ENCODE measurements at regions not wholly inside any gene's neighbourhood (a gene's known extent, or its start where the extent isn't known, plus 50 kb on each side); places are given as distances from the start of the nearest gene placed in this dataset.

DNA sequence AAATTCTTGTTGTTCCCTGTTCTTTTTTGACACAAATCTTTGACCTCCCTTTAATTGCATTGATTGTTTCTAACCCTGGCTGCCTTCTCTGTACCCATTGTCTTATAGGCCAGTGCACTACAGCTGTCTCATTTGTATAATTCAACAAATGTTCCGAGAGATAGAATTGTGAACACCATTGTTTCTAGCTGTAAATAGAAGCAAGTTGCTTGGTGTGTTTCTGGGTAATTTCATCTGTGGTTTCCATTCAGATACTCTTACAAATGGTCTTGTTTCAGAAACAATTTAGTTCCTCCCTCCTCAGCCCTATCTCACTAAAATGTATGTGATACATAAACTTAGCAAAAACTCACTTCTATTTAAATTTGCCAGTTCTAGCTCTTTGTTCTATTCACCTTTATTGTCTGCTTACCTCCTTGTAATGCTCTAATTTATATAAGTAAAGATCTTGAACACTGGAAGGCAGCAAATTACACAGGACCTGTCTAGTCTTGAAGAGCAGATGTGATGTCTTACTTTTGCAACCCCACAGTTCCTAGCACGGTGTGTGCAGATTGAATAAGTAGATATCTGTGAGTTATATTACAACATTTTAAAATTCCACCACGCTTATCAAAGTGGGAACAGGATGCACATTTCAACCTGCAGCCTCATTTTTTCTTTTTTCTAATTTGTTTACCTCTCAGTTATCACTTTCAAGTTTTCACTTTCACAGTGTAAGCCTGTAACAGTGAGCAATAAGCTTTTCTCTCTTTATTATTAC is 515.6 kb upstream of the ZP4 start:
- TF ChIP-seq TCF4 (CRISPR knock-in tag; IDR thresholded peaks at IDR 0.05; ENCODE audit: borderline replicate concordance) (no peak), RARB (CRISPR knock-in tag; IDR thresholded peaks at IDR 0.05) (no peak), ZNF565 (CRISPR knock-in tag; conservative IDR thresholded peaks at IDR 0.05; ENCODE audit: low read depth) (no peak)
- TF ChIP-seq, protein P1, sequence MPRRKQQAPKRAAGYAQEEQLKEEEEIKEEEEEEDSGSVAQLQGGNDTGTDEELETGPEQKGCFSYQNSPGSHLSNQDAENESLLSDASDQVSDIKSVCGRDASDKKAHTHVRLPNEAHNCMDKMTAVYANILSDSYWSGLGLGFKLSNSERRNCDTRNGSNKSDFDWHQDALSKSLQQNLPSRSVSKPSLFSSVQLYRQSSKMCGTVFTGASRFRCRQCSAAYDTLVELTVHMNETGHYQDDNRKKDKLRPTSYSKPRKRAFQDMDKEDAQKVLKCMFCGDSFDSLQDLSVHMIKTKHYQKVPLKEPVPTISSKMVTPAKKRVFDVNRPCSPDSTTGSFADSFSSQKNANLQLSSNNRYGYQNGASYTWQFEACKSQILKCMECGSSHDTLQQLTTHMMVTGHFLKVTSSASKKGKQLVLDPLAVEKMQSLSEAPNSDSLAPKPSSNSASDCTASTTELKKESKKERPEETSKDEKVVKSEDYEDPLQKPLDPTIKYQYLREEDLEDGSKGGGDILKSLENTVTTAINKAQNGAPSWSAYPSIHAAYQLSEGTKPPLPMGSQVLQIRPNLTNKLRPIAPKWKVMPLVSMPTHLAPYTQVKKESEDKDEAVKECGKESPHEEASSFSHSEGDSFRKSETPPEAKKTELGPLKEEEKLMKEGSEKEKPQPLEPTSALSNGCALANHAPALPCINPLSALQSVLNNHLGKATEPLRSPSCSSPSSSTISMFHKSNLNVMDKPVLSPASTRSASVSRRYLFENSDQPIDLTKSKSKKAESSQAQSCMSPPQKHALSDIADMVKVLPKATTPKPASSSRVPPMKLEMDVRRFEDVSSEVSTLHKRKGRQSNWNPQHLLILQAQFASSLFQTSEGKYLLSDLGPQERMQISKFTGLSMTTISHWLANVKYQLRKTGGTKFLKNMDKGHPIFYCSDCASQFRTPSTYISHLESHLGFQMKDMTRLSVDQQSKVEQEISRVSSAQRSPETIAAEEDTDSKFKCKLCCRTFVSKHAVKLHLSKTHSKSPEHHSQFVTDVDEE (CRISPR knock-in tag; IDR thresholded peaks at IDR 0.05): no peak
- TF ChIP-seq, protein P2, sequence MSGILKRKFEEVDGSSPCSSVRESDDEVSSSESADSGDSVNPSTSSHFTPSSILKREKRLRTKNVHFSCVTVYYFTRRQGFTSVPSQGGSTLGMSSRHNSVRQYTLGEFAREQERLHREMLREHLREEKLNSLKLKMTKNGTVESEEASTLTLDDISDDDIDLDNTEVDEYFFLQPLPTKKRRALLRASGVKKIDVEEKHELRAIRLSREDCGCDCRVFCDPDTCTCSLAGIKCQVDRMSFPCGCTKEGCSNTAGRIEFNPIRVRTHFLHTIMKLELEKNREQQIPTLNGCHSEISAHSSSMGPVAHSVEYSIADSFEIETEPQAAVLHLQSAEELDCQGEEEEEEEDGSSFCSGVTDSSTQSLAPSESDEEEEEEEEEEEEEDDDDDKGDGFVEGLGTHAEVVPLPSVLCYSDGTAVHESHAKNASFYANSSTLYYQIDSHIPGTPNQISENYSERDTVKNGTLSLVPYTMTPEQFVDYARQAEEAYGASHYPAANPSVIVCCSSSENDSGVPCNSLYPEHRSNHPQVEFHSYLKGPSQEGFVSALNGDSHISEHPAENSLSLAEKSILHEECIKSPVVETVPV (CRISPR knock-in tag; IDR thresholded peaks at IDR 0.05): no peak
- ATAC-seq: no peak

DNA sequence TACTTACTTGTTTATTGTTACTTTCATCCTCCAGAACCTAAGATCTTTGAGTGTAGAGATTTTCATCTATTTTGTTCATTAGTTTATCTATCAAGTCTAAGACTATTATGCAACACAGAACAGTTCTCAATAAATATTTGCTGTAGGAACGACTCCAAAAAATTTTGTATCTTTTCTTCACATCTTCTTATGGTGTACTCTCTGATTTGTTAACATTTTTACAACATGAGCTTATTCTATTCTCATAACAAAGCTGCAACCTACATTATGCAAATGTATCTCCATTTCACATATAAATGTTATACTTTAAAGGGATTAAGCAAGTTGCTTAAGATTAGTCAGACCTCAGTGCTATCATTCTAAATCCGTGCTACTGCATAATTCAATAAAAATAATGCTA is 514.2 kb upstream of the ZP4 start:
- no peak for ATAC-seq
- TF ChIP-seq, protein P2 (CRISPR knock-in tag; IDR thresholded peaks at IDR 0.05): no peak
- TF ChIP-seq ISL1 (CRISPR knock-in tag; IDR thresholded peaks at IDR 0.05): no peak
- no peak for TF ChIP-seq BACH2 (CRISPR knock-in tag; IDR thresholded peaks at IDR 0.05; ENCODE audit: borderline replicate concordance)
- TF ChIP-seq TCF4 (CRISPR knock-in tag; IDR thresholded peaks at IDR 0.05; ENCODE audit: borderline replicate concordance): no peak
- TF ChIP-seq, protein P1 (CRISPR knock-in tag; IDR thresholded peaks at IDR 0.05): no peak
- no peak for TF ChIP-seq ZFP3 (CRISPR knock-in tag; IDR thresholded peaks at IDR 0.05)
- TF ChIP-seq, protein P3, sequence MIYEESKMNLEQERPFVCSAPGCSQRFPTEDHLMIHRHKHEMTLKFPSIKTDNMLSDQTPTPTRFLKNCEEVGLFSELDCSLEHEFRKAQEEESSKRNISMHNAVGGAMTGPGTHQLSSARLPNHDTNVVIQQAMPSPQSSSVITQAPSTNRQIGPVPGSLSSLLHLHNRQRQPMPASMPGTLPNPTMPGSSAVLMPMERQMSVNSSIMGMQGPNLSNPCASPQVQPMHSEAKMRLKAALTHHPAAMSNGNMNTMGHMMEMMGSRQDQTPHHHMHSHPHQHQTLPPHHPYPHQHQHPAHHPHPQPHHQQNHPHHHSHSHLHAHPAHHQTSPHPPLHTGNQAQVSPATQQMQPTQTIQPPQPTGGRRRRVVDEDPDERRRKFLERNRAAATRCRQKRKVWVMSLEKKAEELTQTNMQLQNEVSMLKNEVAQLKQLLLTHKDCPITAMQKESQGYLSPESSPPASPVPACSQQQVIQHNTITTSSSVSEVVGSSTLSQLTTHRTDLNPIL (CRISPR knock-in tag; IDR thresholded peaks at IDR 0.05; ENCODE audit: low read depth): no peak
- TF ChIP-seq PPARA (CRISPR knock-in tag; IDR thresholded peaks at IDR 0.05; ENCODE audit: borderline replicate concordance): no peak
- no peak for TF ChIP-seq GLIS3 (CRISPR knock-in tag; IDR thresholded peaks at IDR 0.05)
- no peak for TF ChIP-seq ZNF70 (CRISPR knock-in tag; IDR thresholded peaks at IDR 0.05)
- no peak for TF ChIP-seq ARNTL (CRISPR knock-in tag; IDR thresholded peaks at IDR 0.05; ENCODE audit: borderline replicate concordance, low read depth)

DNA sequence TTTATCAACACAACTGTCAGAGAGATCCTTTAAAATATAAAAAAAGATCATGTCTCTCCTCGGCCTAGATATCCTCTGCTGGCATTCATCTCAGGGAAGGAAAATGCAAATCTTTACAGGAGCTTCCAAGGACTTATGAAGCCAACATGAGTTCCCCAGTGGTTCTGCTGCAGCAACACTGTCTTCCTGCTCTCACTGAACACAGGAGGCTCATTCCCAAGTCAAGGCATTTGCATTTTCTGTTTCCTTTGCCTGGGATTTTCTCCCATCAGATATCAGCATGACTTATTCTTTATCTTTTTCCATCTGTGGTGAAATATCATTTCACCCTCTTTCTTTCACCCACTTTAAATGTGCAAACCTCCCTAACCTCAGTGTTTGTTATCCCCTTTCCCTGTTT is 513.8 kb upstream of the ZP4 start:
- ATAC-seq: peak; percentile 39; the same call in 1 of the 3 replicates
- no peak for TF ChIP-seq OSR1 (CRISPR knock-in tag; IDR thresholded peaks at IDR 0.05)
- no peak for TF ChIP-seq ZNF70 (CRISPR knock-in tag; IDR thresholded peaks at IDR 0.05)
- TF ChIP-seq ISL1 (CRISPR knock-in tag; IDR thresholded peaks at IDR 0.05): no peak
- no peak for TF ChIP-seq SNAI2 (CRISPR knock-in tag; IDR thresholded peaks at IDR 0.05)
- TF ChIP-seq, protein P1 (CRISPR knock-in tag; IDR thresholded peaks at IDR 0.05): no peak
- no peak for TF ChIP-seq BACH2 (CRISPR knock-in tag; IDR thresholded peaks at IDR 0.05; ENCODE audit: borderline replicate concordance)
- TF ChIP-seq, protein P4, sequence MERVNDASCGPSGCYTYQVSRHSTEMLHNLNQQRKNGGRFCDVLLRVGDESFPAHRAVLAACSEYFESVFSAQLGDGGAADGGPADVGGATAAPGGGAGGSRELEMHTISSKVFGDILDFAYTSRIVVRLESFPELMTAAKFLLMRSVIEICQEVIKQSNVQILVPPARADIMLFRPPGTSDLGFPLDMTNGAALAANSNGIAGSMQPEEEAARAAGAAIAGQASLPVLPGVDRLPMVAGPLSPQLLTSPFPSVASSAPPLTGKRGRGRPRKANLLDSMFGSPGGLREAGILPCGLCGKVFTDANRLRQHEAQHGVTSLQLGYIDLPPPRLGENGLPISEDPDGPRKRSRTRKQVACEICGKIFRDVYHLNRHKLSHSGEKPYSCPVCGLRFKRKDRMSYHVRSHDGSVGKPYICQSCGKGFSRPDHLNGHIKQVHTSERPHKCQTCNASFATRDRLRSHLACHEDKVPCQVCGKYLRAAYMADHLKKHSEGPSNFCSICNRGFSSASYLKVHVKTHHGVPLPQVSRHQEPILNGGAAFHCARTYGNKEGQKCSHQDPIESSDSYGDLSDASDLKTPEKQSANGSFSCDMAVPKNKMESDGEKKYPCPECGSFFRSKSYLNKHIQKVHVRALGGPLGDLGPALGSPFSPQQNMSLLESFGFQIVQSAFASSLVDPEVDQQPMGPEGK (CRISPR knock-in tag; IDR thresholded peaks at IDR 0.05; ENCODE audit: borderline replicate concordance): no peak
- no peak for TF ChIP-seq ZFP3 (CRISPR knock-in tag; IDR thresholded peaks at IDR 0.05)
- TF ChIP-seq, protein P3 (CRISPR knock-in tag; IDR thresholded peaks at IDR 0.05; ENCODE audit: low read depth): no peak

Data from SK-N-SH treated with all-trans-retinoic acid at 6 μM for 48 hours (cell line).